ENCODE measurements at regions not wholly inside any gene's neighbourhood (a gene's known extent, or its start where the extent isn't known, plus 50 kb on each side); places are given as distances from the start of the nearest gene placed in this dataset.

DNA sequence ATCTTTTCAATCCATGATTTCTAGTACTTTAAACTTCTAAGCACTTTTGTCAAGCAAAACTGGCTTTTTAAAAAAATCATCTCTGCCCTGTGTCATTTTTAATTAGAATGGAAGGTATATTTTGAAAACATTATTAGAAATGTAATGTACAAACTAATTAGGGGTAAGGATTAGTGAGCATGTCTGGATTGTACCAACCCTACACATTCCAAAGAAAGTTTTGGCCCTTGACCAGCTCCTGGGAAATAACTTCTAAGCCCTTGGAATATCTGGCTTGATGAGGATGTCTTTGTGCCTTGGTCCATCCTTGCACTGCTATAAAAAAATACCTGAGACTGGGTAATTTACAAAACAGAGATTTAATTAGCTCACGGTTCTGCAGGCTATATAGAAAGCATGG lies 876.5 kb downstream of the RAPGEF2 start:
- 83% methylated on average over 1 of the region's 1 CpG for WGBS (ENCODE audit: insufficient coverage)
- Histone ChIP-seq H3K27ac (ENCODE audit: insufficient read depth in 1 of 2, low read depth in 1 of 2, low read length in 2 of 2, poor library complexity in 1 of 2, severe bottlenecking in 2 of 2) (no peak overlapping the region), H3K36me3 (ENCODE audit: control insufficient read depth in 4 of 4, insufficient read depth in 4 of 4, low read length in 3 of 4) (no peaks in the 10 kb centered on the region), H3K27me3 (replicated peaks in 2 of 5; ENCODE audit: control insufficient read depth in 4 of 5, insufficient read depth in 5 of 5, low read length in 4 of 5) (no peaks in the 10 kb centered on the region), H3K9me3 (ENCODE audit: control extremely low read depth in 1 of 5, control insufficient read depth in 4 of 5, insufficient read depth in 2 of 5, low read depth in 1 of 5, low read length in 4 of 5) (no peaks in the 10 kb centered on the region), H3K4me3 (ENCODE audit: control insufficient read depth in 1 of 7, extremely low read depth in 1 of 7, insufficient read depth in 4 of 7, low read depth in 2 of 7, low read length in 6 of 7) (no peak overlapping the region), H3K4me1 (ENCODE audit: control extremely low read depth in 1 of 4, control insufficient read depth in 4 of 4, insufficient read depth in 4 of 4, low read length in 3 of 4) (no peaks in the 10 kb centered on the region)
- CTCF ChIA-PET = no interaction called here
- POLR2A ChIA-PET = no interaction called here
- DNase-seq = no peak

DNA sequence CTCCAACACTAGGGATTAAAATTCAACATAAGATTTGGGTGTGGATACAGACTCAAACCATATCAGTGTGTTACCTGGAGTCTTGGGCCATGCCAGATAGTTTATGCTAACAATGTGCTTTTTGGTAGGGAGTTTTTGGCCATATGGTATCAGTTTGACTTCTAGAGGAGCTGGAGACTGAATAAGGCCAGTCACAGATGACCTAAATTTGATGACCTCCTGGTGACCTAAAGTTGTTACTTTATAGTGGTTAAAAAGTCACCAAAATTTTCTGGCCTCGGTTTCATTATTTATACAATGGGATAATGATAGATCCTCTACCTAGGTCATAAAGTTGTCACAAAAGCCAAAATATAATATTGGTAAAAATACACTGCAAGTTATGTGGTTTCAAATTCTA lies 877.1 kb downstream of the RAPGEF2 start:
- Histone ChIP-seq H3K4me3 (ENCODE audit: control insufficient read depth in 1 of 7, extremely low read depth in 1 of 7, insufficient read depth in 4 of 7, low read depth in 2 of 7, low read length in 6 of 7) (no peak overlapping the region), H3K36me3 (ENCODE audit: control insufficient read depth in 4 of 4, insufficient read depth in 4 of 4, low read length in 3 of 4) (no peaks in the 10 kb centered on the region), H3K4me1 (ENCODE audit: control extremely low read depth in 1 of 4, control insufficient read depth in 4 of 4, insufficient read depth in 4 of 4, low read length in 3 of 4) (no peaks in the 10 kb centered on the region), H3K27ac (ENCODE audit: insufficient read depth in 1 of 2, low read depth in 1 of 2, low read length in 2 of 2, poor library complexity in 1 of 2, severe bottlenecking in 2 of 2) (no peak overlapping the region), H3K9me3 (ENCODE audit: control extremely low read depth in 1 of 5, control insufficient read depth in 4 of 5, insufficient read depth in 2 of 5, low read depth in 1 of 5, low read length in 4 of 5) (no peaks in the 10 kb centered on the region), H3K27me3 (replicated peaks in 2 of 5; ENCODE audit: control insufficient read depth in 4 of 5, insufficient read depth in 5 of 5, low read length in 4 of 5) (no peaks in the 10 kb centered on the region)
- WGBS (ENCODE audit: insufficient coverage) = no CpG with 5 or more reads among the region's 1 CpG
- ChIA-PET CTCF (no interaction called here), POLR2A (no interaction called here)
- no peak for DNase-seq

DNA sequence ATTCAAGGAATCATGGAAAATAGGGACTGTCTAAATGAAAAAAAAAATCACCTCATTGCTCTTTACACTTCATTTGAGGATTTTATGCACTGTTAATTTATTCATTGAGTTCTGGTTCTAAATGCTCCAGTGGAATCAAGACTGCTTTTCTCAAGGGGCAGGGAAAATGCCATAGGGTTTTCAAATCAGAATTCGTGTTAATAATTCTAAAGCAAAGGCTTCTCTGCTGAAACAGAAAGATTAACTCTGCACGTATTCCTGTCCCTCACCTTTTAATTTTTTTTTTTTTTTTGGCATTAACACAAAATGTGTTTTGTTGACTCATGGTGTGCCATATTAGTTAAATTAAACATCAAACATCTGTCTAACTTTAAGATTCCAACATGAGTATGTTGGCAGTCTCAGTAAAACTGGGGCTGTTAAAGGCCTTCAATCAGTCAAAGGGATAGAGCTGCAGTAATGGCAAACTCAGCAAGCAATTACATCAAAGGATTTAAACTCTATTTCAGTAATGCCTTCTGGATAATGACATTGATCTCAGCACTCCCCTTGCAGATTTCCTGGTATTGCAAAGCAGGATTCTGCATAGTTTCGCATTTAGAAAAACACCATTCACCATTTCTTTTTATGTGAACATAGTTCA lies 878.1 kb downstream of the RAPGEF2 start:
- no peak for DNase-seq
- no peak overlapping the region for H3K27ac ChIP-seq (ENCODE audit: insufficient read depth in 1 of 2, low read depth in 1 of 2, low read length in 2 of 2, poor library complexity in 1 of 2, severe bottlenecking in 2 of 2)
- H3K27me3 ChIP-seq (replicated peaks in 2 of 5; ENCODE audit: control insufficient read depth in 4 of 5, insufficient read depth in 5 of 5, low read length in 4 of 5) = no peaks in the 10 kb centered on the region
- POLR2A ChIA-PET = no interaction called here
- WGBS (ENCODE audit: insufficient coverage) = 100% methylated on average over 2 of the region's 3 CpGs
- H3K9me3 ChIP-seq (ENCODE audit: control extremely low read depth in 1 of 5, control insufficient read depth in 4 of 5, insufficient read depth in 2 of 5, low read depth in 1 of 5, low read length in 4 of 5) = no peaks in the 10 kb centered on the region
- H3K4me1 ChIP-seq (ENCODE audit: control extremely low read depth in 1 of 4, control insufficient read depth in 4 of 4, insufficient read depth in 4 of 4, low read length in 3 of 4) = no peaks in the 10 kb centered on the region
- no peak overlapping the region for H3K4me3 ChIP-seq (ENCODE audit: control insufficient read depth in 1 of 7, extremely low read depth in 1 of 7, insufficient read depth in 4 of 7, low read depth in 2 of 7, low read length in 6 of 7)
- no peaks in the 10 kb centered on the region for H3K36me3 ChIP-seq (ENCODE audit: control insufficient read depth in 4 of 4, insufficient read depth in 4 of 4, low read length in 3 of 4)
- CTCF ChIA-PET = no interaction called here

DNA sequence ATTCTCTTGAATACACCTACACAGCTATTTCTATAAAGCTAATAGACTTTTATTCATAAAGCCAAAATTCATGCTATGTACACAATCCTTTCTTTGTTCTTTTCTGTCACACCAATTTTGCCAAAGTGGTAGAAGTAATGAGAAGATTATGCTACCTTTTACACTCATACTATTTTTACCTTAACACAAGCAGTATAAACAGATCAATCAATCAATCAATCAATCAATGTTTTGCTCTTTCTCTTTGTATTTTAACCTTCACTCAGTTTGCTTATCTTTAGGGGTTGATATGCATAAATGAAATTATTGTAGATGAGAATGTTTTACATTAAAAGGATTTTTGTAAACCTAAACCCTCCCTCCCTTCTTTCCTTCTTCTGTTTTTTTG lies 878.6 kb downstream of the RAPGEF2 start:
- Histone ChIP-seq H3K4me3 (ENCODE audit: control insufficient read depth in 1 of 7, extremely low read depth in 1 of 7, insufficient read depth in 4 of 7, low read depth in 2 of 7, low read length in 6 of 7) (no peak overlapping the region), H3K4me1 (ENCODE audit: control extremely low read depth in 1 of 4, control insufficient read depth in 4 of 4, insufficient read depth in 4 of 4, low read length in 3 of 4) (no peaks in the 10 kb centered on the region), H3K27me3 (replicated peaks in 2 of 5; ENCODE audit: control insufficient read depth in 4 of 5, insufficient read depth in 5 of 5, low read length in 4 of 5) (no peaks in the 10 kb centered on the region), H3K9me3 (ENCODE audit: control extremely low read depth in 1 of 5, control insufficient read depth in 4 of 5, insufficient read depth in 2 of 5, low read depth in 1 of 5, low read length in 4 of 5) (no peaks in the 10 kb centered on the region), H3K36me3 (ENCODE audit: control insufficient read depth in 4 of 4, insufficient read depth in 4 of 4, low read length in 3 of 4) (no peaks in the 10 kb centered on the region), H3K27ac (ENCODE audit: insufficient read depth in 1 of 2, low read depth in 1 of 2, low read length in 2 of 2, poor library complexity in 1 of 2, severe bottlenecking in 2 of 2) (no peak overlapping the region)
- ChIA-PET CTCF (no interaction called here), POLR2A (no interaction called here)
- no peak for DNase-seq

DNA sequence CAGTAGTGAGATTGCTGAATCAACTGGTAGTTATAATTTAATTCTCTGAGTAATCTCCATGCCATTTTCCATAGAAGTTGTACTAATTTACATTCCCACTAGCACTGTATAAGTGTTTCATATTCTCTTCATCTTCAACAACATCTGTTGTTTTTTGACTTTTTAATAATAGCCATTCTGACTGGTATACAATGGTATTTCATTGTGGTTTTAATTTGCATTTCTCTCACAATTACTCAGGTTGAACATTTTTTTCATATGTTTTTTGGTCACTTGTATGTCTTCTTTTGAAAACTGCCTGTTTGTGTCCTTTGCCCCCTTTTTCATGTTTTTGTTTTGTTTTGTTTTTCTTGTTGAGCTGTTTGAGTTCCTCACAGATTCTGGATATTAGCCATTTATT lies 880.2 kb downstream of the RAPGEF2 start:
- no peaks in the 10 kb centered on the region for H3K36me3 ChIP-seq (ENCODE audit: control insufficient read depth in 4 of 4, insufficient read depth in 4 of 4, low read length in 3 of 4)
- no peaks in the 10 kb centered on the region for H3K4me1 ChIP-seq (ENCODE audit: control extremely low read depth in 1 of 4, control insufficient read depth in 4 of 4, insufficient read depth in 4 of 4, low read length in 3 of 4)
- no peak for DNase-seq
- no peaks in the 10 kb centered on the region for H3K27me3 ChIP-seq (replicated peaks in 2 of 5; ENCODE audit: control insufficient read depth in 4 of 5, insufficient read depth in 5 of 5, low read length in 4 of 5)
- H3K9me3 ChIP-seq (ENCODE audit: control extremely low read depth in 1 of 5, control insufficient read depth in 4 of 5, insufficient read depth in 2 of 5, low read depth in 1 of 5, low read length in 4 of 5) = no peaks in the 10 kb centered on the region
- ChIA-PET CTCF (no interaction called here), POLR2A (no interaction called here)
- no peak overlapping the region for H3K4me3 ChIP-seq (ENCODE audit: control insufficient read depth in 1 of 7, extremely low read depth in 1 of 7, insufficient read depth in 4 of 7, low read depth in 2 of 7, low read length in 6 of 7)
- no peak overlapping the region for H3K27ac ChIP-seq (ENCODE audit: insufficient read depth in 1 of 2, low read depth in 1 of 2, low read length in 2 of 2, poor library complexity in 1 of 2, severe bottlenecking in 2 of 2)

DNA sequence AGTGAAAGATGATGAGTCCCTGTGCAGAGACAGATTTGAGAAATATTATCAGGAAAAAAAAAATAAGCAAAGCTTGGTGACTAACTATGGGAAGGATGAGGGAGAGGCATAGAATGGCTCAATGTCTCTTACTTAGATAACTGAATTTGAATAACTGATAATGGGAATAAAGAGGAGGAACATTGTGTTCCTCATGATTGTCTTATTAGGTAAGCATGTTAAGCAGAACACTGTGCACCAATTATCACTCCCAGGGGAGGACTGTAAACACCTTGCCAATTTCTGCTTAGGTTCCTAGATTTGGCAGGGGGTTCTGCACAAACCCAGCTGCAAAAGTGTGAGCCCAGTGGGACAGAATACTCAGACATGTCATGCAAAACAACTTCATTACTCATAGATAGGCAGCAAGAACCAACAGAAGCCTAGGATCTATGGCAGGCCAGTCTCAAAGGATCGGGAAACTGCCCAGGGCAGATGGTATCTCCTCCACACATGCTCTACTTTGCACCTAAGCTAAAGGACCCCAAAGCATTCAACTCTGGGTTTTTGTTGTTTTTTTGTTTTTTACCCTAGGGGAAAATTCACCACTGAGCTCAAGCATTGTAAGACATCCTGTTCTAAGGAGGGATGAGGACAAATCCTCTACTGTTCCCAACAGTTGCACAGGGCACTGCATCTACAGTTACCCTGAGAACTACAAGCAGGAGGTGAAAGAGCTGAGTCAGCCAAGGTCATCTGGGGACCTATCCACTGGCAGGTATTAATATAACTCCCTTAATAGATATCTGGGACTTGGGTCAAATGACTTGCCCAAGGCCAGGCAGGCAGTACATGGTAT lies 907.0 kb downstream of the RAPGEF2 start:
- ChIA-PET POLR2A (no interaction called here), CTCF (no interaction called here)
- H3K36me3 ChIP-seq (ENCODE audit: control insufficient read depth in 4 of 4, insufficient read depth in 4 of 4, low read length in 3 of 4) = no peaks in the 10 kb centered on the region

DNA sequence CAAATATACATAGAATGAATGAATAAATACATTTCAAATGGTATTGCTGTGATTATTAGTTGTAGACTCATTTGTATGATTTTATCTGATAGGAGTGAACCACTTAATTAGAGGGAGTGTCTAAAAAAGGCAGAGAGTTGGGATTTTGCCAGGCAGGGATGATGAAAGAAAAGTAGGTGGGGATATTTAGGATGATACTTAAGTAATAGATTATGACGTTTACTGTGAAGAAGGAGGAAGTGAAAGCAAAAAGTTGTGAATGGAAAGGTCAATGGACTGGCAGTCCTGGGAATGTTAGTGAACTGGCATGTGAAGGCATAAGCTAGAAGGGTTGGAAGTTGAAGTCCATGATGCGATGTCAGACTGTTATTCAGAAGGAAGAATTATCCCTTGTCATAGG lies 917.1 kb downstream of the RAPGEF2 start:
- H3K4me1 ChIP-seq (ENCODE audit: control extremely low read depth in 1 of 4, control insufficient read depth in 4 of 4, insufficient read depth in 4 of 4, low read length in 3 of 4) = no peaks in the 10 kb centered on the region
- WGBS (ENCODE audit: insufficient coverage) = 96% methylated on average over 2 of the region's 2 CpGs
- CTCF ChIA-PET = no interaction called here
- H3K27me3 ChIP-seq (replicated peaks in 2 of 5; ENCODE audit: control insufficient read depth in 4 of 5, insufficient read depth in 5 of 5, low read length in 4 of 5) = no peaks in the 10 kb centered on the region
- no peaks in the 10 kb centered on the region for H3K36me3 ChIP-seq (ENCODE audit: control insufficient read depth in 4 of 4, insufficient read depth in 4 of 4, low read length in 3 of 4)
- POLR2A ChIA-PET = no interaction called here
- DNase-seq = no peak
- no peaks in the 10 kb centered on the region for H3K9me3 ChIP-seq (ENCODE audit: control extremely low read depth in 1 of 5, control insufficient read depth in 4 of 5, insufficient read depth in 2 of 5, low read depth in 1 of 5, low read length in 4 of 5)
- H3K27ac ChIP-seq (ENCODE audit: insufficient read depth in 1 of 2, low read depth in 1 of 2, low read length in 2 of 2, poor library complexity in 1 of 2, severe bottlenecking in 2 of 2) = no peak overlapping the region
- no peak overlapping the region for H3K4me3 ChIP-seq (ENCODE audit: control insufficient read depth in 1 of 7, extremely low read depth in 1 of 7, insufficient read depth in 4 of 7, low read depth in 2 of 7, low read length in 6 of 7)

More for the DNA sequence above, 907.0 kb downstream of the RAPGEF2 start:
- H3K4me3 ChIP-seq (ENCODE audit: control insufficient read depth in 1 of 7, extremely low read depth in 1 of 7, insufficient read depth in 4 of 7, low read depth in 2 of 7, low read length in 6 of 7) = no peak overlapping the region
- DNase-seq = no peak
- no peaks in the 10 kb centered on the region for H3K27me3 ChIP-seq (replicated peaks in 2 of 5; ENCODE audit: control insufficient read depth in 4 of 5, insufficient read depth in 5 of 5, low read length in 4 of 5)
- 100% methylated on average over 1 of the region's 1 CpG for WGBS (ENCODE audit: insufficient coverage)
- H3K9me3 ChIP-seq (ENCODE audit: control extremely low read depth in 1 of 5, control insufficient read depth in 4 of 5, insufficient read depth in 2 of 5, low read depth in 1 of 5, low read length in 4 of 5) = no peaks in the 10 kb centered on the region
- H3K27ac ChIP-seq (ENCODE audit: insufficient read depth in 1 of 2, low read depth in 1 of 2, low read length in 2 of 2, poor library complexity in 1 of 2, severe bottlenecking in 2 of 2) = no peak overlapping the region
- H3K4me1 ChIP-seq (ENCODE audit: control extremely low read depth in 1 of 4, control insufficient read depth in 4 of 4, insufficient read depth in 4 of 4, low read length in 3 of 4) = no peaks in the 10 kb centered on the region
